Left colon (tissue), 2 donors: ENCODE measurements at regions not wholly inside any gene's neighbourhood (a gene's known extent, or its start where the extent isn't known, plus 50 kb on each side); places are given as distances from the start of the nearest gene placed in this dataset.
"Not testable (repeated sequence)": the region's sequence is repeated elsewhere in the genome, so short reads cannot be mapped to it uniquely, and the experiment has no call there.

Experiments used
- ATAC-seq: fragments of 200-7000 bp; cut with Tn5 transposase; one replicate; pipeline ENCODE4 v1.9.1; 2020; ENCODE audit warnings: mild to moderate bottlenecking, moderate library complexity
- DNase-seq, 2 donors: peaks; one replicate each; pipeline ENCODE4 v3.0.0-alpha.2; 2020
- intact Hi-C, 2 donors: fragments of 100-400 bp; cut with DNase I in 1 of 2; cut with micrococcal nuclease in 1 of 2; formaldehyde crosslinking; loops; one replicate each; pipeline versions ENCODE4 v1.11.2 to v1.14.0; 2022; cut with DNase I, micrococcal nuclease
- donor health status: DM: no; HTN: no; CAD: no.
- donor health status: DM: yes; HTN: yes; CAD: no.

DNA sequence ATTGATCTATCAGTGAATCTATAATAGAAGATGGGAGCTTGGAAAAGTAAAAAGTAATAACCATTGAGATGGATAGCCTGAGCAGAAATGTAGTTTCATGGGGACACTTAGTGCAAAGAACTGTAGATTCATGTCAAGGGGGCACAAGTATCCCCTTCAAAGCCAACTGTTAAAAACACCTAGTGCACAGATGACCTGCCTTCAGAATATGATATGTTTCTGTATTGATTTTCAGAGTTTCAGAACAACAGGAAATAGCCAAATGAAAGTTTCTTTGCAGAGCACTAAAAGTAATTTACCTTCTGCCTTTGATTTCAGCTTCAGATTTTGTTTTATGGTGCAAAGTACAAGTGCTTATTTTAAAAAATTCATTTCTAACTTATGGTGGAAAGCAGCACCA, 169.9 kb downstream of the SPDYE17 start:
- intact Hi-C loops, DNase-seq: not testable (repeated sequence)
- peak; percentile 33 for ATAC-seq

DNA sequence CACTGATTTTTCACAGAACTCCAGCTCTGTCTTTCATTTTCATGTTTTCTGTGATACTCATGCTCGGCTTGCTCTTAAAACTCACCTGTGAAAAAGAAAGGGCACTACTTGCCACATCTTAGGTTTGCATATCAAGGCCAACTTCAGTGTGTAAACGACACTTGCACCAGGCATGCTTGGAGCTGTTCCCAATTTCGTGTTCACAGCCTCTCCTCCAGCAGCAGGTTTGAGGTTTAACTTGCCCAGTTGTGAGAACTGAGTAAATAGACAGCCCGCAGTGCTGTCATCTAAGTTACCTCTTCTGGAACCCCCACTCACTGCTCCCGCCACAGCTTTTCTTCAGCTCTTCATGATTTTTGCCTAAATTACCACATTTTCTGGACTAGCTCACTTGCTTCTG, 172.2 kb downstream of the SPDYE17 start:
- DNase-seq, intact Hi-C loops: not testable (repeated sequence)
- peak; percentile 60 for ATAC-seq

DNA sequence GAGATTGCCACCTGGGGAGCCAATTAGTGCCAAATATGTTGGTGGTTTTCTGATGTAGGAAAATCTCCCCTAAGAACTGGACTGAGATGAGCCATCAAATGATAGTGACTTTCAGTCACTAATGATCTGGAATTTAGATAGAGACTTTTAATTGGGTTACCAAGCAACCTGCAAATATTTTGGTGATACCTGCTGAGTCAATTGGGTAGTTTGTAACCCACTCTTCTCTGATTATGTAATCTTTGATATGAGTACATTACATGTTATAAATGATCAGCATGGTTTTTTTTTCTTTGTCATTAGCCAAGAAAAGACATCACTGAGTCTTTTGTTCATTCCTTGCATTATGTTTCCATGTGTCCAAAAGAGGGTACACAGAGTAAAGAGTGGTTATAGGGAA, 177.5 kb downstream of the SPDYE17 start:
- DNase-seq, intact Hi-C loops, ATAC-seq: not testable (repeated sequence)

DNA sequence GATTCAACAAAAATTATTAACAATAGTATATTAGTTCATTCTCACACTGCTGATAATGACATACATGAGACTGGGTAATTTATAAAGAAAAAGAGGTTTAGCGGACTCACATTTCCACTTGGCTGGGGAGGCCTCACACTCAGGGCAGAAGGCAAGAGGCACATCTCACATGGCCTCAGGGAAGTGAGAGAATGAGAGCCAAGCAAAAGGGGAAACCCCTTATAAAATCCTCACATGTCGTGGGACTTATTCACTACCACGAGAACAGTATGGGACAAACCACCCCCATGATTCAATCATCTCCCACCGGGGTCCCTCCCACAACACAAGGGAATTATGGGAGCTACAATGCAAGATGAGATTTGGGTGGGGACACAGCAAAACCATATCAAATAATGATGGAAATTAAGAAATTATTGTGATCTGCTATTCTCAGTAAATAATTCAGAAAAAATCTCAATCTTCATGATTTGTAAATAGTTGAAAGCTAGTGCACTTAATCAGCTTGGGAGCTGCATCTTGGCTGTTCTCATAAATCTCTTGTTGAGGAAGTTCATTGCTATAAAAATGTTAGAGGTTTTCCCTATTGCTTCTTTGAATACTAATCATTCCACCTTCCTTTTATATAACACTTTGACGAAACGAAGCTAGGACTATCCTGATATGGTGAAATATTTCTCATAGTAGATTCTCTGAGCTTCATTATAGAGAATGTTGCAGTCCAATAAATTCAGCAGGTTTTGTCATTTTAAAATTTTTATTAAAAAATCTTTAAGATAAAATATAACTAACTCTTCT, 179.2 kb downstream of the SPDYE17 start:
- DNase-seq, intact Hi-C loops: not testable (repeated sequence)
- ATAC-seq = peak; percentile 61

DNA sequence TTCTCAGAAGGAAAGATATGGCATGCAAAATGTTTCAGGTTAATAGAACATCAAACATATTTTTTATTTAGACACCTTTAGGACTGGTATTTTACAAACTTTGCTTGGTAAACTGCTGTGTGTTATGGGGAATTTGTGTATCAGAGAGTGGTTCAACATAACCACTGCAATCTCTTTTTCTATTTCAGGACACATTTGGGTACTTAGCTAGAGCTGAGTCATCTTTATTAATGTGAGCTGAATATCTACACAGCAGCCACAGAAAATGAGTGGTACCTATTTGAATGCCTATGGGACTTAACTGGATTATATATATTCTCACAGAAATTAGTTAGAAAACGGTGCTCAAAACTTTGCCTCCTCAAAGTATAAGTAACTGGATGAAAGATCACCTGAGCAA, 179.8 kb downstream of the SPDYE17 start:
- intact Hi-C loops, ATAC-seq, DNase-seq: not testable (repeated sequence)

DNA sequence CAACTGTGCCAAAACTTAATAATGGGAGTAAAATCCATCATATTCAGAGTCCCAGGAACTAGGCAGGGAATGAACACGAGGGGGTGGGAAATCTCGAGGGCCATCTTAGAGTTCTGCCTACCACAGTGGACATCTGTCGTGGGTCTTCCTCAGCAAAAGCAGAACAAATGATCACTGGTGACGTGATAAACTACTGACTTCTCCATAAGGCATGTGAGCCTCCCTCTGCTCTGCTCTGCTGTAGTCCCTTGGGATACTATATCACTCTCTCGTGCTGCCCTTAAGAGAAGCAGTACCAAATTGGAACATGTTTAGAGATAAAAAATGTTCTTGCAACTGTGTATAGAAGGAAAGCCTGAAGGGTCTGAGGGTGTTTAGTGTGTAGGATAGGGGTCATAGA, 180.5 kb downstream of the SPDYE17 start:
- DNase-seq, intact Hi-C loops, ATAC-seq: not testable (repeated sequence)

DNA sequence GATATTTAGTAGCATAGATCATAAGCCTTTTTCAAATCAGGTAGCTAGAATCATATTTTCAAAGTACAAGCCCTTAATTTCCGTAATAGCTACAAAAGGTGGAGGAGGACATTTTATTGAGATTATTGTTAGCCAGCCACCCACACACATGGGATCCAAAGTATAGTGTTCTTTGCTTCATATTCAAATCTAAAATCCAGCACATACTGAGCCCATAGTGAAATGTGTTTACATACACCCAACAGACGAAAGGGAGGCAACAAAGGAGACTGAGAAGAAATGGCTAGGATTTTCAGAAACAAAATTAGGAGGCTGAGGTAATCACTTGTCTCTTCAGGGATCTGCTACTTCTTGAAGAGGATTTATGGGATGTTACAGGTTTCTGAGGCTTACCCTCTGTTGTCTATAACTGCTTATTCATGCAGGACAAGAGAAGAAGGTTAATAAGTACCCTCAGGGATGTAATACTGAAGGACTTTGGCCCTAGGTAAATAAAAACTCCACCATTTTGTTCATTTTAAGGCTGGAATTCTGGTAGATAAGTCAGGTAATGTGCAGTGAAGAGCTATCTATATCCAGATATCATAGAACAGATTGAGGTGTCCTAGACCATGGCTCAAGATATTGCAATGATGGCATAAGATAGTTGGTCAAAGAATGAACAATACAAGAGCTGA, 182.1 kb downstream of the SPDYE17 start:
- DNase-seq, intact Hi-C loops: not testable (repeated sequence)
- peak; percentile 90 for ATAC-seq

DNA sequence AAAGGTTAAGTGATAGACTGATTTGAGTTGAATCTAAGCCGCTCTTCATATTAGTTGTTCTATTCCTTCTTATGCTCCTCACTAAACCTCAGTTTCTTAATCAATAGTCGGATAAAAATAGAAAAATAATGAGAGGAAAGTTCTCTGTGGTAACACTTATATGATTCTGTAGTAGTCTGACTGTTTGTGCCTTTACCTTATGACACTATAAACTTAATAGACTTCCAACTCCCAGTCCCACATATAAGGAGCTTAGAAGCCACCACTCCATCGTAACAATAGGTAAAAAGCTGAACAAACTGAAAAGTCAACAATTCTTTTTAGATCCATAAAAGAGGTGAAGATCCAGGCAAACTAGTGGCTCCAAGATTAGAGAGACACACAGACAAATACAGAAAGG, 192.3 kb downstream of the SPDYE17 start:
- intact Hi-C loops, DNase-seq: not testable (repeated sequence)
- ATAC-seq = peak; percentile 60

DNA sequence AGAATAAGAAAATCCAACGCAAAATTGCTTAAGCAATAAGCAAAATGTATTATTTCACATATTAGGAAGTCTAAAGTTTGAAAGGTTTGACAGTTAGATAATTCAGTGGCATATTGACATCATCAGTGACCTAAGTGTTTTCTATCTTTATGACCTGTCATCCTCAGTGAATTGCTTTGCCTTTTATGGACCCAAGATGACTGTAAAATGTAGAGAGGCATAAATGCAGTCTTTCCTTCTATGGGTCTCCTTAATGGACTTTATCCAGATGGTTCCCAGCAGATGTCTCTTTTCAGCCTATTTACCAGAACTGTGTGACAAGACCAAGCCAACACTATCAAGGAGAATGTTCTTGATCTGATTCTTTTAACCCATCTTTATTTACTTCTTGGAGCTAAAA, 192.9 kb downstream of the SPDYE17 start:
- DNase-seq, intact Hi-C loops: not testable (repeated sequence)
- ATAC-seq = peak; percentile 96

DNA sequence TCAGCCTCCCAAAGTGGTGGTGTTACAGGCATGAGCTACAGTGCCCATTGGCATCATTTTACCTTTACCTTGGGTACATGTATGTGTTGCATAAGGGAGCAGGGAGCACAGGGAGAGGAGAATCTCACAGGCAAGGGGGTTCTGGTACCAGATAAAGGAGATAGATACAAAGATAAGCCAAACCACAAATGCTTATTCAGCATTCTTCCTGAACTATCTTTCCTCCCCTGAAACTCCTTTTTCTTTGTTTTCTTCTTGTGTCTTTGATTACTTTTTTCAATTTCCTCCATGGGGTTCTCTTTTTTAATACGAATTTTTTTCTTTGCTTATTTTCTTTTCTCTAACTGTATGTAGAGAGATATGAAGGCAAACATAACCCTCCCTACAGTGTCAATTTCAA, 193.8 kb downstream of the SPDYE17 start:
- DNase-seq, intact Hi-C loops, ATAC-seq: not testable (repeated sequence)

DNA sequence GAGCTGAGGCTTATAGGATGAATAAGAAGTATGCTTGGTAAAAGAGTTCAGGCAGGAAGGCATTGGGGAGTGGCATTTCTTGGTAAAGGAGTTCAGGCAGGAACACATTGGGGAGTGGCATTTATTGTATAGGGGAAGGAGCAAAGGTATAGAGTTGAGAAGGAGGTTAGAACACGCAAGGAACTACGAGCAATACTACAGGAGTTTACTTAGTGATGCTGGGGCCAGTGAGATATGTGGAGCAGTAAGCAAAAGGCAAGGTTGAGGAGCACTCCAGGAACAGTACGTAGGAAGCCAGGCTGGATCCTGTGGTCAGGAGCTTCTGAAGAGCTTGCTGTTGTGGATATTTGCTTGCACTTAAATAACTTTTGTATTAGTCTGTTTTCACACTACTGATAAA, 202.2 kb upstream of the POMZP3 start:
- ATAC-seq (peak; percentile 99), DNase-seq (peak; percentile 30 to 44)
- intact Hi-C loops = not testable (repeated sequence)

DNA sequence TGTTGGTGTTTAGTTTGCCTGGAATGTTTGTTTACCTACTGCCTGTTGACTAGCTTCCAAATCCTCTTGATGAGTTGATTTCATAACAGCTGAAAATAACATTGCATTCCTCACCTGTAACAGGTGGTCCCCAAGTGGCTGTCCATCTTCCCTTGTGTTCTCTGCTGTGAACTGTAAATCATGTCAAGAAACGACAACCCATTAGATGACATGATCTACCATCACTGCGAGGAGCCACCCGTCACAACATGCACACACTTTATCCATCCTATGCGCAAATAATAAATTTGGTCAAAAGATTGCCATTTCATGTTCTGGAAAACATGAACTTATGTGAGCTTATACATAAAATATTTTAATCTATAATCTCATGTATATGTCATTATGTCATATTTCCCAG, 199.1 kb upstream of the POMZP3 start:
- intact Hi-C loops, DNase-seq, ATAC-seq: not testable (repeated sequence)

DNA sequence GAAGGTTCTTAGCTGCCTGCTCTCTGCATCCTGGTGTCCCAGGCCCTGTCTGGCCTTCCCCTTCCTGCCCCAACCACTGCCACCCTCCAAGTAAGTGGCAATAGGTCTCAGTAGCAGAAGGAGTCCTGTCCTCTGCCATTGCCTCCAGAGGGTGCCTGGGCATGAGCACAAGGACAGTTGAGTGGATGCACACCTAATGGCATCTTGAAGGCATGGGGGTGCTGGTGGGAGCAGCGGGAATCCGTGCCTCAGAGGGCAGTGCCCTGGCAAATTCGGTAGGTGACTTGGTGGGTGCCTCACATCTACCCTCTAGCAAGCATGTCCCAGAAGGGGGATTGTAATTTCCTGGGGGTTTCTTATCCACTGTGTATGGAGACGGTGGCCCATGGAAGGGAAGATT, 182.8 kb upstream of the POMZP3 start:
- intact Hi-C loops, ATAC-seq, DNase-seq: not testable (repeated sequence)

DNA sequence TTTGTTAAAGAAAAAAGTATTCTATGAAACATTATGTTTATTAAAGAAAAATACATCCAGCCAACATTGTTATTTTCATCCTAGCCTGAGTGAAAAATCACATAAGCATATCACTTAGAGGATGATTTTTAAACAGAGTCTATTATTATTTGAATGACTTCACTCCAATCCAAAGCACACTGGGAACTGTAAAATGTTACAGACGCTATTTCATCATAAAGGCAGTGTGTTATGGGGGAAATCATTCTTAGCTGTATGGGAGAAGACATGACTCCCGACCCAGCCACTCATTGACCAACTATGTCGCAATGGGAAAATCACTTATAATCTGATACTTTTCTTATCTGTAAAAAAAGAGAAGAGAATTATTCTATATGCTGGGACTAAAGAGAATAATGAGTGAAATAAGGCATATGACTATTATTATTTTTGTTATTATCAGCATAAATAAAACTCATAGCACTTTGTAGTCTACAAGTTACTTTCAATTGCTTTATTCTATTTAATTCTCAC, 180.6 kb upstream of the POMZP3 start:
- ATAC-seq, intact Hi-C loops, DNase-seq: not testable (repeated sequence)

DNA sequence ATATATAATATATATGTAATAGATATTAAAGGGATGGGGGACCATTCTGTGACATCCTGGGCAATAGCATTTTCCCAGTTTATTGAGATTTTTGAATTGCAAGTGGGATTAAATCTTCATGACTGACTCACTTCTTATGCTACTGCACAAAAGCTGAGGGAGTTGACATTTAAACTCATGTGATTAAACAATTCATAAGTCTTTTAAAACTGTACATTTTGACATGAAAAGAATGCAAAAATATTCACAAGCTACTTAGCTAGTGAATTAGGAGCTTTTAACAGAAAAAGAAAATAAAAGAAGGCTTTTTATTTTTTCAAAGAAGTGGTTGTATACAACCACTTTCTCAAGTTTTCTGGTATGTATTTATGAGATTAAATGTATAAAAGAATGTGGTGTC, 179.4 kb upstream of the POMZP3 start:
- DNase-seq, intact Hi-C loops, ATAC-seq: not testable (repeated sequence)

DNA sequence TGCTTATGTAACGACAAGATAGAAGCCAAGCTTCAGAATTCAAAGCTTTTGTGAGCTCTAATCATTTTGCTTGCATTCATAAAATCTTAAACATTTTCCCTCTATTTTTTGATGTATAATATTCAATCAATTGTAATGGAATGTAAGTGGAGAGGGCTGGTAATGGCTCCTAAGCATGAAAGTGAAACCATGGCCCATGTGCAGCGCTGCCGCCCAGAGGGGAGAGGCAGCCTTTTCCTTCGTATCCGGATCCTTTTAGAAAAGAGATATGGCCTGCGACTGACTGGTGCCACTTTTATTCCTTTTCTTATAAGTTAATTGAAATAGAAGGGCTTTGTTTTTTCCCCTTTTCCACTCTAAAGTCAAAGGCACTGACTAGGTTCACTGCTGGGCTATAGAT, 178.9 kb upstream of the POMZP3 start:
- ATAC-seq, DNase-seq, intact Hi-C loops: not testable (repeated sequence)

DNA sequence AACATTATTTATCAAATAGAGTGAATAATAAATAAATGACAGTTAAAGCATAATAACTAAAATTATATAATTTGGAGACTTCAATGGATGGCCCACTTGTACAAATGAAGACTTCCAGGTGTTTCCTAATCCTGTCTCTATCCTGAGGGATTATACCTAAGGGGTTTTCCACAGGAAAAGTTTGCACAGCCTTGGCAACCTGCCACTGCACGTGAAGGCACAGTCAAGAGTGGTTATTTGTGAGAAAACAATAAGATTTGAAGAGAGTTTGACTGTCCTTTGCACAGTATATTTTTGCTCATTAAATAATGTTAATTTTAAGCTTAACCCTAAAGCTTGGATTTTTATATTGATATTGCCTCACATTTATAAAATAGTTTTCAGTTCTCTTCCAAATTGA, 178.2 kb upstream of the POMZP3 start:
- ATAC-seq, intact Hi-C loops: not testable (repeated sequence)
- DNase-seq = peak in 1 of 2 donors; percentile 6

DNA sequence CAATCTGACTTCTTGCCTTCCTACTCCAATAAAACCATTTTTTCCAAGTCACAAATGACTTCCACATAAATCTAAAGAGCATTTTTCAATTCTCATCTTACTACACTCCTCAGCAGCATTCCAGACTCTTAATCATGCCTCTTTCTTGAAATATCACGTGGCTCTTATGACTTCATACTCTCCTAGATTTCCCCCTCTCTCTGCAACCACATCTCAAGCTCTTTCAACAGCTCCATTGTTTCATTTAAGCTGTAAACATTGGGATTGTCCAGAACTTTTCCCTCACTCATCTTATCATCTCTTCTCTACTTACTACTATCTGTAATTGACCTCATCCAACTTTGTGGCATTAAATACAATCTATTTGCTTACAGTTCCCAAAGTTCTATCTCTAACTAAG, 170.6 kb upstream of the POMZP3 start:
- ATAC-seq, intact Hi-C loops, DNase-seq: not testable (repeated sequence)

DNA sequence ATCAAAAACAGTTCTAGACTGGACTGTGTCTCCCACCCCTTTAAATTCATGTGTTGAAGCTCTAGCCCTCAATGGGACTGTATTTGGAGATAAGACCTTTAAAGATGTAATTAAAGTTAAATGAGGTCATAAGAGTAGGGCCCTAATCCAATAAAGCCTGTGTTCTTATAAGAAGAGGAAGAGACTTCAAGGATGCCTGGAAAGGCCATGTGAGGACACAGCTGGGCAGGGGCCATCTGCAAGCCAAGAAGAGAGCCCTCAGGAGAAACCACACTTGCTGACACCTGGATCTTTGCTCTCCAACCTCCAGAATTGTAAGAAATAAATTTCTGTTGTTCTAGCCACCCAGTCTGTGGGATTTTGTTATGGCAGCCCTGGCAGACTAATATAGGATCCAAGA, 153.6 kb upstream of the POMZP3 start:
- DNase-seq (peak; percentile 8 to 25), ATAC-seq (peak; percentile 73)
- intact Hi-C loops = not testable (repeated sequence)

DNA sequence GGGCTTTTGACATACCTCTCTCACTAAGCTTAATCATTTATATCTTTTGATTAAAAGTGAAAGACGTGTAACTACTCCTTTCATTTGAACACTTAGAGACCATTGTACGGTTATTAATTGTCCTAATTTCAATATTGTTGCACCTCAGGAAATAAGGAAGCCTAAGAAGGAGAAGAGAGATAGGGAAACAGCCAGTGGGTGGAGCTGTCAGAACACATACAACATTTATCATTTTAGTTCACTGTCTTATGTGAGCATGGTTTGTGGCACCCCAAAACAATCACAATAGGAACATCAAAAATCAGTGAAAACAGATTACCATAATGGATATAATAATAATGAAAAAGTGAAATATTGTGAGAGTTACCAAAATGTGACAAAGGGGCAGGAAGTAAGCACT, 147.2 kb upstream of the POMZP3 start:
- intact Hi-C loops = not testable (repeated sequence)

More for the DNA sequence above, 147.2 kb upstream of the POMZP3 start:
- ATAC-seq = peak; percentile 69
- DNase-seq = not testable (repeated sequence)
